Skeletal muscle tissue (tissue), 3 donors: ENCODE measurements at regions not wholly inside any gene's neighbourhood (a gene's known extent, or its start where the extent isn't known, plus 50 kb on each side); places are given as distances from the start of the nearest gene placed in this dataset.
"Not testable (repeated sequence)": the region's sequence is repeated elsewhere in the genome, so short reads cannot be mapped to it uniquely, and the experiment has no call there.

Experiments
- H3K27ac ChIP-seq: one replicate; pipeline ENCODE4 v1.7.0; 2013; ENCODE audit warnings: mild to moderate bottlenecking, low read depth, low read length, inconsistent platforms
- H3K27me3 ChIP-seq, 3 donors: one replicate each; pipeline ENCODE4 v1.7.0; 2013; ENCODE audit warnings: low read length in 3 of 3; ENCODE audit not compliant: control insufficient read depth in 3 of 3, insufficient read depth in 3 of 3
- H3K36me3 ChIP-seq, 3 donors: one replicate each; pipeline ENCODE4 v1.7.0; 2013; ENCODE audit warnings: low read length in 3 of 3; ENCODE audit not compliant: control insufficient read depth in 3 of 3, insufficient read depth in 3 of 3
- H3K4me1 ChIP-seq, 3 donors: one replicate each; pipeline ENCODE4 v1.7.0; 2013; ENCODE audit warnings: low read length in 3 of 3, mild to moderate bottlenecking in 3 of 3; ENCODE audit not compliant: control insufficient read depth in 3 of 3, insufficient read depth in 3 of 3
- H3K4me3 ChIP-seq, 3 donors: one replicate each; pipeline ENCODE4 v1.7.0; 2013; ENCODE audit warnings: low read length in 3 of 3
- H3K9ac ChIP-seq, 3 donors: one replicate each; pipeline ENCODE4 v1.7.0; 2013; ENCODE audit warnings: low read length in 3 of 3, mild to moderate bottlenecking in 3 of 3, moderate library complexity in 2 of 3, low read depth in 1 of 3
- H3K9me3 ChIP-seq, 3 donors: one replicate each; pipeline ENCODE4 v1.7.0; 2013; ENCODE audit warnings: low read length in 3 of 3; ENCODE audit not compliant: control insufficient read depth in 3 of 3
- donor health status: Osteomylitis.

- Histone ChIP-seq H3K9ac (no peak overlapping the region), H3K4me3 (no peak overlapping the region), H3K27me3 (no peaks in the 10 kb centered on the region), H3K4me1 (no peaks in the 10 kb centered on the region), H3K36me3 (no peaks in the 10 kb centered on the region), H3K9me3 (peaks cover 0 to 3% (median 0%) of the 10 kb centered on the region in 3 donors), H3K27ac (no peak overlapping the region)
Observed at GRCh38 chr7:136479922-136480321, 388.5 kb upstream of the CHRM2 start.

- H3K36me3 ChIP-seq: no peaks in the 10 kb centered on the region
- H3K4me1 ChIP-seq: no peaks in the 10 kb centered on the region
- H3K27ac ChIP-seq: no peak overlapping the region
- peaks cover 0 to 2% (median 0%) of the 10 kb centered on the region in 3 donors for H3K9me3 ChIP-seq
- H3K9ac ChIP-seq: no peak overlapping the region
- H3K4me3 ChIP-seq: no peak overlapping the region
- no peaks in the 10 kb centered on the region for H3K27me3 ChIP-seq
Observed at GRCh38 chr7:136470179-136470578, 398.3 kb upstream of the CHRM2 start.

- Histone ChIP-seq H3K4me3 (no peak overlapping the region), H3K36me3 (no peaks in the 10 kb centered on the region), H3K27ac (no peak overlapping the region), H3K9ac (no peak overlapping the region), H3K9me3 (no peaks in the 10 kb centered on the region), H3K4me1 (no peaks in the 10 kb centered on the region), H3K27me3 (no peaks in the 10 kb centered on the region)
Observed at GRCh38 chr7:136452949-136453348, 415.5 kb upstream of the CHRM2 start.

- Histone ChIP-seq H3K36me3 (no peaks in the 10 kb centered on the region), H3K9me3 (no peaks in the 10 kb centered on the region), H3K4me3 (no peak overlapping the region), H3K27ac (no peak overlapping the region), H3K4me1 (no peaks in the 10 kb centered on the region), H3K27me3 (no peaks in the 10 kb centered on the region), H3K9ac (no peak overlapping the region)
Observed at GRCh38 chr7:136446751-136447150, 421.7 kb upstream of the CHRM2 start.

GRCh38 chr7:136441835-136442234 lies 426.6 kb upstream of the CHRM2 start:
- H3K27ac ChIP-seq: no peak overlapping the region
- H3K4me1 ChIP-seq: no peaks in the 10 kb centered on the region
- H3K9ac ChIP-seq: no peak overlapping the region
- H3K27me3 ChIP-seq: no peaks in the 10 kb centered on the region
- H3K4me3 ChIP-seq: no peak overlapping the region
- no peaks in the 10 kb centered on the region for H3K36me3 ChIP-seq
- no peaks in the 10 kb centered on the region for H3K9me3 ChIP-seq

- H3K27me3 ChIP-seq, H3K9ac ChIP-seq, H3K27ac ChIP-seq, H3K4me1 ChIP-seq, H3K9me3 ChIP-seq, H3K4me3 ChIP-seq, H3K36me3 ChIP-seq: not testable (repeated sequence)
Observed at GRCh38 chr7:136431736-136432135, 436.7 kb upstream of the CHRM2 start.

GRCh38 chr7:136424058-136424457 lies 444.4 kb upstream of the CHRM2 start:
- no peaks in the 10 kb centered on the region for H3K36me3 ChIP-seq
- H3K4me1 ChIP-seq: no peaks in the 10 kb centered on the region
- no peaks in the 10 kb centered on the region for H3K27me3 ChIP-seq

GRCh38 chr7:136419740-136420139 lies 442.6 kb upstream of the MTPN start:
- not testable (repeated sequence) for H3K27ac ChIP-seq, H3K9me3 ChIP-seq, H3K27me3 ChIP-seq, H3K9ac ChIP-seq, H3K36me3 ChIP-seq, H3K4me1 ChIP-seq, H3K4me3 ChIP-seq

More at GRCh38 chr7:136424058-136424457, 444.4 kb upstream of the CHRM2 start:
- no peak overlapping the region for H3K4me3 ChIP-seq
- no peak overlapping the region for H3K9ac ChIP-seq
- H3K27ac ChIP-seq: no peak overlapping the region
- no peaks in the 10 kb centered on the region for H3K9me3 ChIP-seq

- H3K4me3 ChIP-seq: no peak overlapping the region
- H3K9ac ChIP-seq: no peak overlapping the region
- no peaks in the 10 kb centered on the region for H3K9me3 ChIP-seq
- no peaks in the 10 kb centered on the region for H3K36me3 ChIP-seq
- H3K4me1 ChIP-seq: no peaks in the 10 kb centered on the region
- no peak overlapping the region for H3K27ac ChIP-seq
- H3K27me3 ChIP-seq: no peaks in the 10 kb centered on the region
Observed at GRCh38 chr7:136412952-136413351, 435.8 kb upstream of the MTPN start.

GRCh38 chr7:136405931-136406777 lies 429.0 kb upstream of the MTPN start:
- Histone ChIP-seq H3K36me3 (no peaks in the 10 kb centered on the region), H3K27me3 (peaks cover 0 to 2% (median 0%) of the 10 kb centered on the region in 3 donors), H3K4me1 (no peaks in the 10 kb centered on the region), H3K4me3 (no peak overlapping the region), H3K9me3 (no peaks in the 10 kb centered on the region), H3K27ac (no peak overlapping the region), H3K9ac (no peak overlapping the region)
